NCI-H1092 (cell line): ENCODE measurements at regions not wholly inside any gene's neighbourhood (a gene's known extent, or its start where the extent isn't known, plus 50 kb on each side); places are given as distances from the start of the nearest gene placed in this dataset.
"Not testable (repeated sequence)": the region's sequence is repeated elsewhere in the genome, so short reads cannot be mapped to it uniquely, and the experiment has no call there.

Experiments
- DNase-seq: peaks from one replicate; lab custom pipeline; 2025; lab: John Stamatoyannopoulos, UW

DNA sequence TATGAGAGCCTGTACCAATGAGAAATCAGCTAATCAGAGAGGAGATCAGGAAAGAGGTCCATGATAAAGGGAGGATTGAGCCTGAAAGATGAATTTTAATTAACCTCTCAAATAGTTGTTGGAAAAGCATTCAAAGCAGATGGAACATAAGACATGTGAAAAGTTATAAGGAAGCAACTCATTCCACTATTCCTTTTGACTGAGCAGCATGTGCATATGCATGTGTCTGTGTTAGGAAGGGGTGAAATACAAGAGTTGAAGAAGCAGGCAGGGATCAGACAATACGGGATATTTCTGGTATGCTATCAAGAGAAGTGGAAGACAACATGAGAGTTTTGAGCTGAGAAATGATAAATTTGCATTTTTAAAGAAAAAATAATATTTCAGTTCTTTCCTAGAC, 624.8 kb upstream of the PTCHD4 start:
- DNase-seq: no peak

DNA sequence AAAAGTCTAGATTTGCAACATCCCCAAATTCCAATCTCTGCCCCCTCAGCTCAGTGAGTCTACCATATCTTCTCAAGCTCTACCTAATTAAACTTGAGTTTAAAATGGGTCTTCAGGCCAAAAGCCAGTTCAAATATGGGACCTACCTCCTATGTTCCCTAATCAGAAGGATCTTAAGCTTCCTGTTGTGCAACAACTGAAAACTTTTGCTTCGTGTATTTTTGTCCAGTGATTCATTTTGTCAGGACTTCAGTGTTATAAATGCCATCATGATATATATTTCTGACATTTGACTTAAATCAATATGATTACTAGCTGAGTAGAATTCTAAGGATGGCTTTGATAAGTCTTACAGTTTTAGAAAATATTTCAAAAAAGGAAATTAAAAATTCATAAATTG, 622.6 kb upstream of the PTCHD4 start:
- no peak for DNase-seq

DNA sequence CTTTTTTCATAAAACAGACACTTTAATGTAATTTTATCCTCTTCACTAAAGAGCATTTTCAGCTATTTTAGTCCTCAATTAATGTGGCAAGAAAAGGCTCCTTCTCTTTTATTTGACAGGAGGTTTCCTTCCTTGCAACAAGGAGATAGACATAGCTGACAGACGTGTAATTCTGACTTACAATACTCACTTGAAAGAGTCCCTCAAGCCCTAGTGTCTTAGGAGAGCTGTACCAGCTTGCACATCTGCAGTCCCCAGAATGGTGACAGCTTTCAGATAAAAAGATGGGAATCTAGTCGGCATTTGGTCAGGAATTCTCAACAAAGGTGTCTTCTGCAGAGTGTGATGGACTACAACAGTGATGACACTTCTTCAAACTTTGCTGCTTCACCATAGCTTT, 603.7 kb upstream of the PTCHD4 start:
- no peak for DNase-seq

DNA sequence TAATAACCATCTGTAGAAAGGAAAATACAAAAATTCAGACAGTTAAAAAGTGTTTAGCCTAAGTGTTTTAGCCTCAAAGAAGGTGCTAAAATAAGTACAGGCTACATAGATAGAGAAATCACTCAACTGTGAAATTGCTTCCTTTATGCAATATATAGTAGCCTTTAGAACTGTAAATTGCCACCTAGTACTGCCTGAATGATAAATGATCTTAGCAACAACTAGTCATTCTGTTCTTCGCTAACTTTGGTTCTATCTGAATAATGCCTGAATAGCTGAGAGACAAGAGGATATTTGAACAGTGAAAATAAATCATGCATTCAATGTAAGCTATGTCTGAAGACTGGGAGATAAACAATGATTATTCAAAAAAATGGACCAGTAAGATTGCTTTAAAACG, 603.3 kb upstream of the PTCHD4 start:
- no peak for DNase-seq

DNA sequence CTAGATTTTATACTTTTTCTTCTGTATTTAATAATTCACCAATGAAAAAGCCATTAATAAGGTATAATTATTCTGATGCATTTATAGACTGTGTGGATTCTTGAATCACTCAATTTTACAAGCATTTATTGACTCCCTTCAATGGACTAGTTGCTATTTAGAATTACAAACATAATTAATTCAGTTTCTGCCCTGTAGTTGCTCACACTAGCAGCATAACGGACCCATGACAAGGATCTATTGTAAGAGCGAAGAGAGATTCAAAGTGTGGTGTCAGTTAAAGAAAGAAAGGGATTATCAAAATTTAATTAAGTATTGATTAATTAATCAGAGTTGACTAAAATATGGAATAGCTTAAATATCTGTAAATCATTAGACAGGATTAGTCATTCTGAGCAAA, 602.6 kb upstream of the PTCHD4 start:
- no peak for DNase-seq

DNA sequence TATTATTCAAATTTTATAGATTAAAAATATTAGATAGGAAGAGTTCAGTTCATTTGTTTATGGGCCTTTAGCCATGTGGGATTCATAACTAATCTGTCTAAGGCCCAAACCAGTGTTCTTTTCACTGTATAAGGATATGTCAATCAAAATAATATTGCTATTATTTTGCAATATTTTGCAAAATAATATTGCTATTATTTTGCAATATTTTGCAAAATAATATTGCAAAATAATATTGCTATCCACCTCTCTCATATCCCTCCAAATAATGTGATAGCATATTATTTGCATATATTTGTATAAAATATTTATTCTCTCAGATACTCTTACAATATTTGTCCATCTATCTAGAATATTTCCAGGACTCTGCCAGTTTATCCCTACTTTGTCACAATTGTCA, 595.3 kb upstream of the PTCHD4 start:
- no peak for DNase-seq

GRCh38 chr6:48701572-48701971, 590.6 kb upstream of the PTCHD4 start:
- DNase-seq: no peak

- DNase-seq: no peak
These were observed 584.9 kb upstream of the PTCHD4 start for GRCh38 chr6:48695872-48696271.

DNA sequence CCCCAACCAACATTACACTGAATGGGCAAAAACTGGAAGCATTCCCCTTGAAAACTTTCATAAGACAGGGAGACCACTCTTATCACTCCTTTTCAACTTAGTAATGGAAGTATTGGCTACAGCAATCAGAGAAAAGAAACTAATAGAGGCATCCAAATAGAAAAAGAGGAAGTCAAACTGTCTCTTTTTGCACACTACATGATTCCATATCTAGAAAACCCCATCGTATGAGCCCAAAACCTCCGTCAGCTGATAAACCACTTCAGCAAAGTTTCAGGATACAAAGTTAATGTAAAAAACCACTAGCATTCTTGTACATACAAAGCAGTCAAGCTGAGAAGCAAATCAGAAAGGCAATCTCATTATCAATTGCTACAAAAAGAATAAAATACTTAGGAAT, 580.4 kb upstream of the PTCHD4 start:
- no peak for DNase-seq

- DNase-seq: no peak
These were observed 578.5 kb upstream of the PTCHD4 start for GRCh38 chr6:48689498-48689897.

- DNase-seq: no peak
These were observed 567.4 kb upstream of the PTCHD4 start for GRCh38 chr6:48678390-48678789.

GRCh38 chr6:48671505-48671904, 560.5 kb upstream of the PTCHD4 start:
- DNase-seq: no peak

DNA sequence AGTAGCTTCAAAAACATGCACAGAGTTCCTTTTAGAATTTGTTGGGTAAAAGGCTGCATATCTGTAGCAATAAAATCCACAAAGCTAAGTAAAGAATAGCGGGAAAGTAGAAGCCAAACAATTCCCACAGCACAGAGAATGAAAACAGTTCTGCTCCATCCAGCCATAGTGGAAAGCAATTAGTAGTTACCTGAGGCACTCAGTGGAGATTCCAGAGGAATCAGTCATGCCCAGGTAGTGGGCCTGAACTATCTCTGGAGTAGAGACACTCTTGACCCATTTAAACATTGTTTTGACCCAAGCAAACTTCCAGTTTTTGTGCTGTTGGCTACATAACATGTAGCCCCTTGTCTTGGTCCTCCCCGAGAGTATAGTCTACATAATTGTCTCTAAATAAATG, 559.5 kb upstream of the PTCHD4 start:
- no peak for DNase-seq

GRCh38 chr6:48667797-48668196, 556.8 kb upstream of the PTCHD4 start:
- no peak for DNase-seq

- DNase-seq: no peak
These were observed 553.8 kb upstream of the PTCHD4 start for GRCh38 chr6:48664826-48665225.

DNA sequence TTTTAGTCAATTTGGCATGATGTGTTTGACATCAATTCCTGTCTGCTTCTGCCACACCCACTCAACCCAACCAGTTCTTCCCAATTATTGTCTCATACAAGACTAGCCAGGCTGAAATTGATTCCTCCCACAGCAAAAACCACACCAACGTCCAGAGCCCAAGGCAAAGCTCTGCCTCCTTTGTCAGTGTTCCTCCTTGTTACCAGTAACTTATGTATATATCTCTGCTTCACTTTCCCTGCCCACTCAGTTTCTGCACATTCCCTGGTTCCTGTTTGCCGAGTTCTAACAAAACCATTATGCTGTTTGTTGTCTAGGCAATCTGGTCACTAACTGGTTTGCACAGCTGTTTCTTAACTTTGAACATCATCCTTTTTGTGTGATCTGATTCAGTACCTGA, 547.9 kb upstream of the PTCHD4 start:
- DNase-seq: no peak

GRCh38 chr6:48641544-48641943, 530.5 kb upstream of the PTCHD4 start:
- no peak for DNase-seq

- DNase-seq: not testable (repeated sequence)
These were observed 527.8 kb upstream of the PTCHD4 start for GRCh38 chr6:48638796-48639195.

DNA sequence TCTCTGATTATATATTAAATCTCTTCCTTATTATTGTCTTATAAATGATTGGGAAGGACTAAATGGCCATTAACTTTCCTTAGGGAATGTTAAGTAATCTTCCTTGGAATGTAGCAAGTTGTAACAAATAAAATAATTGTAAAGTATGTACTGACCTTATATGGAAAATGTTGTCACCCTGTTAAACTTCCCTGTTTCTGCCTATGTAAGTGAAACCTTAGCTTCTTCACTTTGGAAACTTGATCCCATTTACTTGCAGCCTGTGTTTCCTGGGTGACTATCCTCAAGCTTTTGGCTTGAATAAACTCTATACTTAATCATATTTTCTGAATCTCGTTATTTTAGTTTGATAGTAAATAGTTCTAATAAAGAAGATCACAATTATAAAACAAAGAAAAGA, 519.5 kb upstream of the PTCHD4 start:
- DNase-seq: no peak

- DNase-seq: no peak
These were observed 517.3 kb upstream of the PTCHD4 start for GRCh38 chr6:48628316-48628715.

GRCh38 chr6:48626421-48626820, 515.4 kb upstream of the PTCHD4 start:
- DNase-seq: no peak

- no peak for DNase-seq
These were observed 513.6 kb upstream of the PTCHD4 start for GRCh38 chr6:48624631-48625030.

DNA sequence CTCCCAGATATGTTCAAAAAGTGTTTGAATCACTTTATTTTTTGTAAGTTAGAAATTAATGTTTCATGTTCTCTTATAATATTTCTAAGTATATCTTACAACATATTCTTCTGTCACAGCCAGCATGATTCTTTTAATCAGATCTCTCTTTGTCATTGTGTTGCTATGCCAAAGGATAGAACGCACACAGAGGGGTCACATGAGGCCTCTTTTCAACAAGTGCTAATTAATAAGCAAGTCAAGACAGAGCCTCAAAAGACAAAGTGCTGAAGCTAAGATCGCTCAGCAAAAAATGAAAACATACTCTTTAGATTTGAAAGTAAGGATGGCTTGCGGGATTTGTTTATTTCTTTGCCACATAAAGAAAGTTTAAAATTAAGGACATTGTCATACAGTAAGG, 508.8 kb upstream of the PTCHD4 start:
- no peak for DNase-seq

DNA sequence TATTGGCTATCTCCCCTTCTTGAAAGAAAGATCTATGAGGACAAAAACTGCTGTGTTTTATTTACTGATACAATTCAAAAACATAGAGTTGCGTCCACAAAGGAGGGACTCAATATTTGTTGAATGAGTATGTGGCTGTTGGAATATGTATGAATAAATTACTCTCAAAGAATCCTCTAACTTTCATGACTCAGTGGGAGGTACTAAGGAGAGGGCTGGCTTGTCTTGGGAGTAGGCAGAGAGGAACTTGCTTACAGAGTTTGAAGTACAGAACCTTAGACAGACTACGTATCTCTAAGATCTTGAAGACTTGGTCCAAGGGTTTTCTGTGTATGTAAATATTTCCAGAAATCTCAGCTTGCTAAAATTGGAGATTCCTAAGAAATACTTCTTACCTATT, 504.0 kb upstream of the PTCHD4 start:
- no peak for DNase-seq

GRCh38 chr6:48614326-48614725, 503.3 kb upstream of the PTCHD4 start:
- no peak for DNase-seq
